Fibroblast of the aortic adventitia (primary cell): ENCODE measurements at regions not wholly inside any gene's neighbourhood (a gene's known extent, or its start where the extent isn't known, plus 50 kb on each side); places are given as distances from the start of the nearest gene placed in this dataset.
"Not testable (repeated sequence)": the region's sequence is repeated elsewhere in the genome, so short reads cannot be mapped to it uniquely, and the experiment has no call there.

ENCODE experiments used
- DNase-seq: peaks from one replicate; pipeline ENCODE4 v3.0.0-alpha.2; 2010; ENCODE audit warnings: low read depth
- H3K4me3 ChIP-seq: 2 replicates; pipeline ENCODE4 v1.5.1; 2011; ENCODE audit warnings: low read depth, mild to moderate bottlenecking, control low read depth, low read length, moderate library complexity
- TF ChIP-seq, protein P1 (sequence below): IDR thresholded peaks from 2 replicates; pipeline ENCODE4 v1.5.1; 2011; ENCODE audit warnings: mild to moderate bottlenecking, low read length, control low read depth, inconsistent platforms; ENCODE audit not compliant: insufficient read depth

DNA sequence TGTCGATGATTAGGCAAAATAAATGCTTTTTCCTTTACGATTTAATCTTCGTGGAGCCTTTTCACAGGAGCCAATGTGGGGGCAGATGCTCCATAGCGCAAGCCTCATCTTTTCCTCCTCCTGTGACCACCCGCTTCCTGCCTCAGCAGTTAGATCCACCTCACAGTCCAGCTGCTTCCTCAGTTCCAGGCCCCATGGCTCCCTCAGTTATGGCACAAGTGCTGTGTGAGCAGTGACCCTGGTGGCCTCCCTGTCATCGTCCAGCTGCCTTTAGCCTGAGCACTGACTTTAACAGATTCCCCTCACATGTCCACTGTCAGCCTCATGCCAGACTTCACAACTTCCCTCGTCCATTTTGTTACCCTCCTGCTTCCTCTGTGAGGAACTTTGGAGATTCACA is 424.6 kb upstream of the GBE1 start:
- TF ChIP-seq, protein P1, sequence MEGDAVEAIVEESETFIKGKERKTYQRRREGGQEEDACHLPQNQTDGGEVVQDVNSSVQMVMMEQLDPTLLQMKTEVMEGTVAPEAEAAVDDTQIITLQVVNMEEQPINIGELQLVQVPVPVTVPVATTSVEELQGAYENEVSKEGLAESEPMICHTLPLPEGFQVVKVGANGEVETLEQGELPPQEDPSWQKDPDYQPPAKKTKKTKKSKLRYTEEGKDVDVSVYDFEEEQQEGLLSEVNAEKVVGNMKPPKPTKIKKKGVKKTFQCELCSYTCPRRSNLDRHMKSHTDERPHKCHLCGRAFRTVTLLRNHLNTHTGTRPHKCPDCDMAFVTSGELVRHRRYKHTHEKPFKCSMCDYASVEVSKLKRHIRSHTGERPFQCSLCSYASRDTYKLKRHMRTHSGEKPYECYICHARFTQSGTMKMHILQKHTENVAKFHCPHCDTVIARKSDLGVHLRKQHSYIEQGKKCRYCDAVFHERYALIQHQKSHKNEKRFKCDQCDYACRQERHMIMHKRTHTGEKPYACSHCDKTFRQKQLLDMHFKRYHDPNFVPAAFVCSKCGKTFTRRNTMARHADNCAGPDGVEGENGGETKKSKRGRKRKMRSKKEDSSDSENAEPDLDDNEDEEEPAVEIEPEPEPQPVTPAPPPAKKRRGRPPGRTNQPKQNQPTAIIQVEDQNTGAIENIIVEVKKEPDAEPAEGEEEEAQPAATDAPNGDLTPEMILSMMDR = no peak
- DNase-seq = no peak
- H3K4me3 ChIP-seq = no peak overlapping the region

DNA sequence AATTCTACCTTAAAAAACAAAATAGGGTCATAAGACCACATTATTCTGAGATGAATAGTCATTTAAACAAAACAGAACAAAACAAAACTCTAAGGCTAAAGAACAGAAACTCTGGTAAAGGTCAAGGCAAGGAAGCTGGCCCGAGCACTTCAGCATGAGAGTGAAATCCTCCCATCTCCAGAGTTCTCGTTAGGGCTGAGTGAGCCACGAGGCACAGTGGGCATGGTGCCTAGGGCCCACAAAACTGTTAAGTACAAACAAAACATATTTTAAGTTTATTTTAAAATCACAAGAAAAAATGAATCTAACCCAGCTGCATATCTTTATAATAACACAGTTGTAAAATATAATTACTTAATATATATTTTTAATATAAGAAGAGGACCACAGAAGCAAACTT is 417.8 kb upstream of the GBE1 start:
- no peak overlapping the region for H3K4me3 ChIP-seq
- no peak for DNase-seq
- TF ChIP-seq, protein P1 = no peak

DNA sequence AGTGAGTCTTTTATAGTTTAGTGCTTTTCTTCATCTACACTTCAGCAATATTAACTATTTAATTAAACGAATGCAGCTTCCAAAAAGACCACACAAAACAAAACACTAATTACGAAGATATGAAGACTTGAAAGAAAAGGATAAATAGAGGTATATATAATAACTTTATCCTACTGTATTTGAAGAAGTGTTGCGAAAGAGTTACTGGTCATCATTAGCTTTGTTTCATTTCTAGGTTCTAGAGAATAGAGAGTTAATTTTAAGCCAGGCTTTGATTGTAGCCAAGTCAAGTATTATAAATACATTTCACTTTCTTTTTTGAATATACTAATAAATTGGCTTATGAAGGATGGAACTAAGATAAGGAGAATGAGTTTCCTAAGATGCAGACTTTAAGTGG is 416.8 kb upstream of the GBE1 start:
- TF ChIP-seq, protein P1 = no peak
- no peak overlapping the region for H3K4me3 ChIP-seq
- DNase-seq = no peak

DNA sequence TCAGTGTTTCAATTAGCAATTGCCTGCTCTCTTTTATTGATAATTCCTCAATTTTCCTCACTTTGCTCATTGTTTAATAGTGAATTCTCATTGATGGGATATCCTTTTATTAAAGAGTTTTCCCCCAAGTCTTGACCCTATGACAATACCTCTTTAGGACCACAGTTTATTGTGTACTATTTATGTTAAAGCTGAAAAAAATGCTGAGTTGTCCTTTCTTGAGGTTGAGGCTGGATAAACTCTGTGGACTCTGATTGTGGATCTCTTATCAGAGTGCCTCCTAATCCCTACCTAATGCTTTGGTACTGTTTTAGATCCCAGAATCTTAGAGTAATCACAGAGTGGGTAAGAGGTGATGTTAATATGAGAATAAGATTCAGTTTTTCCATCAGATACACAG is 416.3 kb upstream of the GBE1 start:
- no peak for DNase-seq
- H3K4me3 ChIP-seq = no peak overlapping the region
- TF ChIP-seq, protein P1 = no peak

DNA sequence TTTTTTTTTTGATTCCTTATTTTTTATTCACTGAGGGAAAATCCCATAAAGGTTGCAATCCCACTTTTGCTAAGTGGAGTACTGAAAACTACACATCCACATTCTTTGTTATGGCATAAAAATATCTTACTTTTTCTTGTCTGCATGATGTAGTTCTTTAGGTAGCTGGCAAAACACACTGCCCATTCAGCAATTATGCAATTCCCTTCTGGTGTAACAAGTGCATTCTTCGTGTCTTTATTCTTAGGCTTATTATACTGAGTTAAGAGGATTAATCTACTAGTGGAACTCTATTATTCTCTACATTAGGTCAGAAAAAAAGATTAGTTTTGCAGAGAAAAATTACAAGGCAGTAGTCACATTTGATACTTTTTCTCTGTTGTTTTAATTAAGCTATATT is 403.8 kb upstream of the GBE1 start:
- DNase-seq = no peak
- TF ChIP-seq, protein P1 = no peak
- no peak overlapping the region for H3K4me3 ChIP-seq

DNA sequence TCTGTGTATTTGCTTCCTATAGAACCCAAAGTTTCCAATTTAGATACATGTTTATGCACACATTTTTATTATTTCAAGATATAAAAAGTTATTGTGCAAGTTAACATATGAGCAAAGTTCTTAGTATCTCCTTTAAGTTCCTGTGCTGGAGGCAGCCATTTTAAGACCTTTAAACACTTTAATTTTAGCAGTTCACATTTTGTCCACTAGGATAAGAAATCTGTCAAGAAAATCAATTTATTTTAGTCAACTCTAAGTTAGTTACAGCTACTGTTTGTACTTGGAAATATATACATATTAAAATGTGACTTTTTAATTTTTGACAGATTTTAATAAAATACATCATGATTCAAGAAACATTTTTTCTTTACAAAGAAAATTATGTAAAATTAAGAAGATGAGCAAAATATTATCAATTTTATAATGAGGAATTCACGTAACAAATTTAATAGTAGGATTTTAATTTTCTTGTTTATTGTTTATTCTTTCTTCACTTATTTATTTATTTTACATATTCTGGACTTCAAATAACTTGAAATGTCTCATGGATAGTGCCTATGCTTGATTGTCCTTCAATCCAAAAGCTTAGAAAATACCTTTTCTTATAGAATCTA is 402.6 kb upstream of the GBE1 start:
- peak; percentile 22 for DNase-seq
- TF ChIP-seq, protein P1 = peak; percentile 37
- no peak overlapping the region for H3K4me3 ChIP-seq

DNA sequence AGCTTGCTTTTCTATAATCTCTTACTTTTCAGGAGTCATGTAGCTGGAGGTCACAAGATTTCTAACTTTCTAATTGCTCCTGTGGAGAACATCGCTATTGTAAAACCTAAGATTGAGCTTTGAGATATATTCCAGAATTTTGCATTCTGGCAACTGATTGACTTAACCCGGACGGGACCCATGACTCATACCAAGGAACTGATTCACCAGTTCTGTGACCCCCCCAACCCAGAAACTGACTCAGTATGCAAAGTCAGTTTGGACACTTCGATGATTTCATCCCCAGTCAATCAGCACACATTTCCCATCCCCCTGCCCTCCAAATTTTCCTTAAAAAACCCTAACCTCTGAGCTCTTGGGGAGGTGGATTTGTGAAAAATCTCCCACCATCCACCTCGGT is 396.5 kb upstream of the GBE1 start:
- peak; percentile 36 for DNase-seq
- no peak overlapping the region for H3K4me3 ChIP-seq
- TF ChIP-seq, protein P1 = no peak

DNA sequence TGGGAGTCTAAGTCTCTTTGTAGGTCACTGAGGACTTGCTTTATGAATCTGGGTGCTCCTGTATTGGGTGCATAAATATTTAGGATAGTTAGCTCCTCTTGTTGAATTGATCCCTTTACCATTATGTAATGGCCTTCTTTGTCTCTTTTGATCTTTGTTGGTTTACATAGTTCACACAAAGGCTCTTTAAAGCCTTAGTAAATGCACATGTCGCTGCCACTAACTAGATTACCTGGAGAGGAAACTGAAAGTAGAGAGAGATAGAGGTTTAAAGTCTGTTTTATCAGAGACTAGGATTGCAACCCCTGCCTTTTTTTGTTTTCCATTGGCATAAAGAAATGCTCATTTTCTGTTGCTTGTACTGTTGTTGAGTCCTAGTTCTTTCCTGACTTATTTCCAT is 392.4 kb upstream of the GBE1 start:
- DNase-seq, H3K4me3 ChIP-seq: not testable (repeated sequence)
